Activated CD4-positive, alpha-beta T cell treated with anti-CD3 and anti-CD28 coated beads, Interleukin-2, amount 10 ng/mL, durations not matched to agents 7 days and 5 days (primary cell): ENCODE measurements at regions not wholly inside any gene's neighbourhood (a gene's known extent, or its start where the extent isn't known, plus 50 kb on each side); places are given as distances from the start of the nearest gene placed in this dataset.

ENCODE experiments used
- CTCF ChIA-PET: fragments of 350-600 bp; sonication (Branson Sonifier 250); formaldehyde crosslinking; loops from one replicate; lab custom pipeline; 2021; ENCODE audit warnings: antibody characterized with exemption; lab: Charles Lee
- POLR2A ChIA-PET: fragments of 350-600 bp; sonication (Branson Sonifier 250); formaldehyde crosslinking; loops from one replicate; lab custom pipeline; 2021; ENCODE audit warnings: antibody characterized with exemption; lab: Charles Lee
- DNase-seq: peaks from one replicate; pipeline ENCODE4 v3.0.0-alpha.2; 2020
- H3K27ac Mint-ChIP-seq: one replicate; pipeline ENCODE4 v1.8.0; 2021; ENCODE audit warnings: mild to moderate bottlenecking, moderate library complexity, mixed read lengths
- H3K27me3 Mint-ChIP-seq: one replicate; pipeline ENCODE4 v1.8.0; 2021; ENCODE audit warnings: mixed read lengths
- H3K36me3 Mint-ChIP-seq: one replicate; pipeline ENCODE4 v1.8.0; 2021; ENCODE audit warnings: low read depth, mixed read lengths
- H3K4me1 Mint-ChIP-seq: one replicate; pipeline ENCODE4 v1.8.0; 2021; ENCODE audit warnings: mixed read lengths
- H3K4me3 Mint-ChIP-seq: one replicate; pipeline ENCODE4 v1.8.0; 2021; ENCODE audit warnings: mild to moderate bottlenecking, moderate library complexity, mixed read lengths
- H3K9me3 Mint-ChIP-seq: one replicate; pipeline ENCODE4 v1.8.0; 2021; ENCODE audit warnings: mixed read lengths

DNA sequence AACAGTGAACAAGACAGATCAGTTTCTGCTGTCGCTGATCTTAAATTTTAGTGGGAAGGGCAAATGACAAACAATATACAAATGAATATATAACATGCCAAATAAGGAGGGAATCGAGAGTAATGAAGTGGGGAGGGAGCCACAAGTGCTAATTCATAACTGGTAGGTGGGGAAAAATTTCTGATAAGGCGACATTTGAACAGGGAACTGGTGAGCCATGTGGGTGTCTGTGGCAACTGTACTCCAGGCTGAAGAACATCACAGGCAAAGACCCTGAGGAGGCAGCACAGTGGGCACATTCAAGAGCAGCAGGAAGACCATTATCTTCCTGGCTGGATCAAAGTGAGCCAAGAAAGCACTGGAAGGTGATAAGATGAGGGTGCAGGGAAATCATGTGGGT lies 51.6 kb upstream of the CD28 start:
- no peak overlapping the region for H3K27ac Mint-ChIP-seq
- H3K27me3 Mint-ChIP-seq, result peaks cover 2% of the 10 kb centered on the region
- CTCF ChIA-PET, result interaction anchor here (0.6 to 1.2 kb wide), 5 partner anchors 15 to 293 kb away, joined by 3 to 4 read pairs (median 3); no protein-coding TSS in a partner anchor
- H3K4me1 Mint-ChIP-seq, result peaks cover 45% of the 10 kb centered on the region
- POLR2A ChIA-PET, result interaction anchor here (0.6 kb wide), 1 partner anchor 58 kb away, joined by 3 read pairs; no protein-coding TSS in a partner anchor
- no peak for DNase-seq
- H3K9me3 Mint-ChIP-seq, result peaks cover 4% of the 10 kb centered on the region
- no peak overlapping the region for H3K4me3 Mint-ChIP-seq
- H3K36me3 Mint-ChIP-seq, result no peaks in the 10 kb centered on the region

DNA sequence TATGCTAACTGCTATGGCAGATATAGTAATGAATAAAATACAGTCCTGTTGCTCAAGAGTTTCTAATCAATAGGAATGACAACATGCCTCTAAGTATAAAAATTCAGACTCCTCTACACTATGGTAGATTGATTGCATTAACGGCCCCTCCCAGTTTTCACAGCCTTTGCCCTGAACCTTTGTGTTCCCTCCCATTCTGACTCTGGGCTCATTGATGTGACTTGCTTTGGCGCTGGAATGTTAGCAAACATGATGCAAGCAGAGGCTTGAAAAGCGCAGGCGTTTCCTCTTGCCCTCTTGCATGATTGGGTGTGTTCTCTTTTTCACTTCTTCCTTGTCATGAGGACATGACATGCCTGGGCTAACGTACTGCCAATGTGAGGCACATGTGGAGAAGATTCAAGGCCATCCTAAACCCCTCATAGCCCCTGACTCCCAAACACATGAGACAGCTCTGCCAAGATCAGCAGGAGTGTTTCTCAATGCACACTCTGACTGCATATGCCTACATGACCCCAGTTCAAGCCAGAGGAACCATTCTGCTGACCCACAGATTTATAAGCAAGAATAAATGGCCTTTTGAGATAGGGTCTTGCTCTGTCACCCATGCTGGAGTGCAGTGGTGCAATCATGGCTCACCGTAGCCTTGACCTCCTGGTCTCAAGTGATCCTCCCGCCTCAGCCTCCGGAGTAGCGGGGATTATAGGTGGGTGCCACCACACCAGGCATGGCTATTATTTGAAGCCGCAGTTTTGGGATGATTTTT lies 49.7 kb upstream of the CD28 start:
- CTCF ChIA-PET, result interaction anchor here (0.6 to 1.3 kb wide), 4 partner anchors 14 to 1075 kb away, joined by 3 to 7 read pairs (median 4); no protein-coding TSS in a partner anchor

More for the DNA sequence above, 49.7 kb upstream of the CD28 start:
- peaks cover 5% of the 10 kb centered on the region for H3K9me3 Mint-ChIP-seq
- H3K4me1 Mint-ChIP-seq, result peaks cover 43% of the 10 kb centered on the region
- no peak overlapping the region for H3K4me3 Mint-ChIP-seq
- H3K36me3 Mint-ChIP-seq, result no peaks in the 10 kb centered on the region
- peak overlapping the region; percentile 62 for H3K27ac Mint-ChIP-seq
- no peak for DNase-seq
- peaks cover 2% of the 10 kb centered on the region for H3K27me3 Mint-ChIP-seq
- POLR2A ChIA-PET, result no interaction called here
